Astrocyte of the cerebellum (primary cell): ENCODE measurements at regions not wholly inside any gene's neighbourhood (a gene's known extent, or its start where the extent isn't known, plus 50 kb on each side); places are given as distances from the start of the nearest gene placed in this dataset.
A peak's percentile ranks its signal among the peaks of the same experiment; 100 is the strongest.

Source experiments
- DNase-seq: peaks from one replicate; pipeline ENCODE4 v3.0.0-alpha.2; 2011; ENCODE audit warnings: low read depth
- H3K4me3 ChIP-seq: 2 replicates; pipeline ENCODE4 v1.5.1; 2011; ENCODE audit warnings: mild to moderate bottlenecking, low read depth, low read length, moderate library complexity
- in situ Hi-C: cut with HindIII; loops from 2 replicates; pipeline ENCODE4 v1.10.0; 2017; ENCODE audit warnings: low sequenced_read_pairs
- TF ChIP-seq, protein P1 (sequence below): IDR thresholded peaks from 2 replicates; pipeline ENCODE4 v1.5.1; 2012; ENCODE audit warnings: low read length, low read depth, moderate library complexity, mild to moderate bottlenecking; ENCODE audit errors: missing control alignments

DNA sequence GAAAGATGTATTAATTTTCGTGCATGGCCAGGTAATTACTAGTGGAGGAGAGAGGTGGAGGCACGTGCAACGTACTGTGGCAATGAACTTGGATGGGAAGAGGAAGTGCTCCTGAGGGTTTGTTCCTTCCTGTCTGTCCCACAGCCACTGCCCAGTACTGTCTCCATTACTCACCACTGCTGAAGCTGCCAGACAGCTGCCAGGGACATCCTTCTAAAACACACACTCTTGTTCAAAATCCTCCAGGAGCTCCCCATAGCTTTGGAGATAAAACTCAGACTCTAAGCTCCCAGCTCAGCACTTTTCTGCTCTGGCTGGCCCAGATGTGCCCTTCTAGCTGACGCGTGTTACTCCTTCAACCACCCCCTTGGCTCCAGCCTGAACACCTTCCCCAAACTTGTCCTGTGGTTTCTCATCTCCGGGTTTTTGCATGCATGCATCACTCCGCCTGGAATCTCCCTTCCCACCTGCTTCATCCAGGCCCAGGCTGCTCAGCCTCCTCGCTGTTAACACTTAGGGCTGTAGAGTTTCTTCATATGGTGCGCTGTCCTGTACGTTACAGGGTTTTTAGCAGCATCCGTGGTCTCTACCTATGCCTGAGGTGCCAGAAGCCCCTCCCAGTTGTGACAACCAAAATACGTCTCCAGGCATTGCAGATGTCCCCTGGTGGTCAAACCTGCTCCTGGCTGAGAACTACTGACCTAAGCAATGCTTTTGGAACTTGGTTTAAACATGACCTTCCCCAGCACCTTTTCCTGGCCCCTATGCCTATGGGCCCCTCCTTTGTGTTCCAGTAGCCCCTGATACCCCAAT, 69.5 kb downstream of the C11orf91 start:
- TF ChIP-seq, protein P1, sequence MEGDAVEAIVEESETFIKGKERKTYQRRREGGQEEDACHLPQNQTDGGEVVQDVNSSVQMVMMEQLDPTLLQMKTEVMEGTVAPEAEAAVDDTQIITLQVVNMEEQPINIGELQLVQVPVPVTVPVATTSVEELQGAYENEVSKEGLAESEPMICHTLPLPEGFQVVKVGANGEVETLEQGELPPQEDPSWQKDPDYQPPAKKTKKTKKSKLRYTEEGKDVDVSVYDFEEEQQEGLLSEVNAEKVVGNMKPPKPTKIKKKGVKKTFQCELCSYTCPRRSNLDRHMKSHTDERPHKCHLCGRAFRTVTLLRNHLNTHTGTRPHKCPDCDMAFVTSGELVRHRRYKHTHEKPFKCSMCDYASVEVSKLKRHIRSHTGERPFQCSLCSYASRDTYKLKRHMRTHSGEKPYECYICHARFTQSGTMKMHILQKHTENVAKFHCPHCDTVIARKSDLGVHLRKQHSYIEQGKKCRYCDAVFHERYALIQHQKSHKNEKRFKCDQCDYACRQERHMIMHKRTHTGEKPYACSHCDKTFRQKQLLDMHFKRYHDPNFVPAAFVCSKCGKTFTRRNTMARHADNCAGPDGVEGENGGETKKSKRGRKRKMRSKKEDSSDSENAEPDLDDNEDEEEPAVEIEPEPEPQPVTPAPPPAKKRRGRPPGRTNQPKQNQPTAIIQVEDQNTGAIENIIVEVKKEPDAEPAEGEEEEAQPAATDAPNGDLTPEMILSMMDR, result peak; percentile 19
- H3K4me3 ChIP-seq, result no peak overlapping the region
- DNase-seq, result no peak
- in situ Hi-C loops, result no loop called here

DNA sequence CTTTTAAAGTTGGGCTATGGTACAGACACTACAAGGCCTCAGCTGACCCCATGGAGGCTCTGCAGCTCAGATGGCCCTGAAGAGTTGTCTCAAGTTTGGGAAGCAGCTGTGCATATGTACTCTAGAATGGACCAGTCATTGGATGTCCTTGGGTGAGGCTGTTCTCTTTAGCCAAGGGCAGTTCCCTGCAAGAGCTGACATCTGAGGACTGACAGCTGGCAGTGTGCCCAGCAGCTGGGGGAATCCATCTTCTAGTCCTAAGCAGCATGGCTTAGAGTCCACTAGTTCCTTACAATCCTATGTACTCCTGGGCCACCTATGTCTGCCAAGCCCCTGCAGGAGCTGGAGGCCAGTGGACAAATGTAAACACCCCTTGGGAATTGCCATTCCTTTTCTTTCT, 76.5 kb downstream of the C11orf91 start:
- no peak overlapping the region for H3K4me3 ChIP-seq
- in situ Hi-C loops, result no loop called here
- TF ChIP-seq, protein P1, result no peak
- no peak for DNase-seq

DNA sequence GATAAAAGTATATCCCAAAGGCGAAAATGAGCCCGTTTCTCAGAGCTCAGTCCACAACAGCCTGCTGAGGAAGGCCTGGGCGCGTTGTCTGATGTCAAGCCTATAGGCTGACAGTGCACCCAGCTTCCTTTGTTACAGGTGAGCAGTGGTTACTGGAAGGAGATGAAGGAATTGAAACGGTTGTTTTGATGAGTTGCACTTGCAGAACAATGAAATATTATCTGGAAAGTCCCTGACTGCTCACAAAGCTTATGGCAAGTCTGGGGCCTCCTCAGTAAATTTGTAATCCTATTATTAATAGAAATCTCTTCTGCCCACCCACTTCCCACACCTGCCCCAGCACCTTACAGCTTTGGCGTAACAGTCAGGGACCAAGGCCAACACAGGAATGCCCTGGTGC, 77.8 kb downstream of the C11orf91 start:
- no peak overlapping the region for H3K4me3 ChIP-seq
- TF ChIP-seq, protein P1, result no peak
- no peak for DNase-seq
- in situ Hi-C loops, result no loop called here

DNA sequence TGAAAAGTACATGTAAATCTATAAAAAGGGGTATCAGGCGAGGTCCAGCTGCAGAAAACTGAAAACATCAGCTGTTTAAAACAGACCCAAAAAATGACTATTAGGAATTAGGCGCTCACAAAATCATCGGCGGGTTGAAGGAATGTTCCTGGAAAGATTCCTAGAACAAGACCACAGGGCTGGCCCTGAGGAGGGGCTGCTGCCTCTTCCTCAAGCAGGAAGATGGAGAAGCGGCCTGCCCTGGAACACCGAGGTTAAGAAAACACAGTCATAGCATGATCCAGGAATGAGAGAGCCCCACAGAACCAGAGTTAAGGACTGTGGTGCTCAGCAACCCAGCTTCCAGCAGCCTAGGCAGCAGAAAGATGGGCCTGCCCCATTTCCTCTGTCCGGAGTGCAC, 78.4 kb downstream of the C11orf91 start:
- in situ Hi-C loops, result no loop called here
- peak; percentile 80 for DNase-seq
- H3K4me3 ChIP-seq, result no peak overlapping the region
- TF ChIP-seq, protein P1, result no peak

DNA sequence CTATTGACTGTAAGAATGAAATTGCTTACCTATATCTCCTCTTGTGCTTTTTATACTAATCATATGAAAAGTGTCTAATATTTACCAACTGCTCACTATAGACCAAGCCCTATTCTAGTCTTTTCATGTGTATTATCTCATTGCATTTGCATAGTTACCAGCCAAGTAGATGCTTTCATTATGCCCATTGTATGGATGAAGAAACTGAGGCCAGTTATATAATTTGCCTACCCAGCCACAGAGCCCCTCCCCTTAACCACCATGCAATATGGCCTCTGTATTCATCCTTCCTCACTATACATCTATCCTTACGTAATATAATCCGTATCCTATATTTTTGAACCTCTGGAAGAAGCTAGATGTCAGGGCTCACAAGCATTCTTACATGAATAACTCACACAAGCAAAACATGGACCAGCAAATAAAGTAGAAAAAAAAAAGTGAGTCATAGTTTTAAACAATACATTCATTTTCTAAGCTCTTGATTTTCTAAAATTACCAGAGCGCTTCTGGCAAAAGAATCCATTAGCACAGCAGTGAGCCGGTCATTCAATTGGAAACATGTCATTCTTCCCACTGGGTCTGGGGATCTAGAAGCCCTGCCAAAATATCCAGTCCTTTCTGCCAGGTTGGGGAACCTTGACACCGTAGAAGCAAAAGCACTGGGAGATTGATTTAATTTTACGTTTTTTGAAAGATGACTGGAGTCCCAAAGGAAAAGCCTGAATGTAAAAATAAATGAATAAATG, 80.0 kb downstream of the C11orf91 start:
- DNase-seq, result peak; percentile 72
- H3K4me3 ChIP-seq, result no peak overlapping the region
- in situ Hi-C loops, result no loop called here
- TF ChIP-seq, protein P1, result no peak

DNA sequence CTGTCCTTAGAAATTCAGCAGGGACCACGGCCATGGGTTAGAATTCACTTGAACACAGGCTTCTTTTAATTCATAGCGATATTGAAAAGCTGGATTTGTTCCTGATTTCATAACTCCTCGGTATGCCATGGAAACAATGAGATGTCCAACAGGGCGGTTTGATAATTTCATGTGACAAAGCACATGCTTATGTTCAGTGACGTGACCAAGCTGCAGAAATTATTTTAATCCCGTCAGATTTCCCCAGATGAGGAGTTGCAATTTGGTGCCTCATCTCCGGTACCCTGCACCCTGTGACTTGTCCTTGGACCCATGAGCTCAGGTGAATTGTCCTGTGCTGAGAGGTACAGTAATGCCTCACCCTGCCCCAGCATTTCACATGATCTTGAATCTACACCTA, 81.7 kb downstream of the C11orf91 start:
- no peak for DNase-seq
- in situ Hi-C loops, result no loop called here
- TF ChIP-seq, protein P1, result no peak
- no peak overlapping the region for H3K4me3 ChIP-seq
